GM19455 (cell line): ENCODE measurements at regions not wholly inside any gene's neighbourhood (a gene's known extent, or its start where the extent isn't known, plus 50 kb on each side); places are given as distances from the start of the nearest gene placed in this dataset.
"Not testable (repeated sequence)": the region's sequence is repeated elsewhere in the genome, so short reads cannot be mapped to it uniquely, and the experiment has no call there.

Experiments used
- ATAC-seq: cut with Tn5 transposase; IDR thresholded peaks from one replicate; pipeline ENCODE4 v1.9.1; 2021; ENCODE audit not compliant: unreplicated experiment

DNA sequence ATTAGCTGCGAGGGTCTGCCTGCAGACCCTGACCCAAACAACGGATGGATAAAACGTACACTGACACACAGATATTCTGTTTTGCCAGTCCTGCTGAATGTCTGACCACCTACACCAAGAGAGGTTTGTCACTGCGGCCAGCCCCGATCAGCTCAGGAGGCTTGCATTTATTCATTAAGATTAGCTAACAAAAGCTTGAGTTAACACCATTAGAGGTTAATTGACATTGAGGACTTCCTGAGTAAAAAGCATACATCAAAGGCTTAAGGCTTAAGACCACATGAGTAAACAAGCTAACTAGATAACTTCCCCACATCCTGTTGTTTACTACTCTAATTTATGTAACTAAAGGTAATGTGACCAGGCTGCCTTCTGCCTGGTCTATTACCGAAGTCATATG, 198.1 kb upstream of the TRPC7 start:
- no peak for ATAC-seq

DNA sequence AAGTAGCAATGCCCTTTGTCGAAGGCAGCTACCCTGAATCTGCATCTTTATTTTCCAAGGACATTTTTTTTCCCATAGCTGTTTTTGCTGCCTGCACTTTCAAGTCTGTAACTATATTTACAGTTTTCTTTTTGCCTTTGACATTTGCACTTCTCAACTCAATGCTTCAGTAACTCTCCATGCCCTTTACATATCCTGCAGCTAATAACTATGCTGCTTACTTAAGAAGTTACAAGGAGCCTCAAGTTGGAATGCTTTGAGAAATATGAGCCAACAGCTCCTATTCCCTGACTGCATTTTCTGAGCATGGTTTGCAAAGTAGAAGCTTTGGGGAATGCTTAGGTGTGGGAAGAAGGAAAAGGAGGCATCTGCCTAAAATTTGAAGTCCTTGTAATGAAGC, 194.8 kb upstream of the TRPC7 start:
- ATAC-seq = no peak

DNA sequence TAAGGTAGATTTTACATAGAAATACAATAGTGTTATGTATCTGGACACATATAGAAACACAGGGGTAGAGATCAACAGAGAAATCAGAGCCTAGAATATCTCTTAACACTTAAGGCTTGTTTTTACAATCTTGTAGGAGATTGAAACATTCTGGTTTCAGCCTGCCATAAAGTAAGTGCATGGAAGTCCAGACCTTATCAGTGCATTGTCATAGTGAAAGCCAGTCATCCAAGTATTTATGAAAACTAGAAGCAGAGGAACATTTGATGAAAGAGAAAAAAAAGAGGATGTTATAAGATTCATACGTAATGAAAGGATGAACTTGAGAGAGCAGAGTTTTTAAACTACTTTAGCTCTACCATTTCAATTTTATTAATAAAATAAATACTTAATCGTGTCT, 194.3 kb upstream of the TRPC7 start:
- ATAC-seq = no peak

DNA sequence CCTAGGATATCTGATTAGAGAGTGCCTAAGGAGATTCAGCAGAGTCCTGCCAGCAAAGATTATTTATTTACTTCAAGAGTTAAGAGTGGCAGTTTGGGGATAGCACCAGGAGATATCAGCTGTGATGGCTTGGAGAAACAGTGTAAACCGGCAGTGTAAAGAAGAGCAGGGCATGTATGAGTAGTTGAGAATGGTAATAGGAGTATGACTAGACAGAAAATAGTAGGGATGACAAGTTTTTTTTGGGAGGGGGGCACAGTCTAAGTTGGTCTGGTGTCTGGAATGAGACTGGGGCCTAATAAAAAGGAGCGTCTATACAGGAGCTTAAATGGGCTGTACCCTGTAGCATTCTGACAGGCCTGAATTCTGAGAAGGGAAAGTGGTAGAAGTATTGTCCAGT, 181.8 kb upstream of the TRPC7 start:
- ATAC-seq = not testable (repeated sequence)

DNA sequence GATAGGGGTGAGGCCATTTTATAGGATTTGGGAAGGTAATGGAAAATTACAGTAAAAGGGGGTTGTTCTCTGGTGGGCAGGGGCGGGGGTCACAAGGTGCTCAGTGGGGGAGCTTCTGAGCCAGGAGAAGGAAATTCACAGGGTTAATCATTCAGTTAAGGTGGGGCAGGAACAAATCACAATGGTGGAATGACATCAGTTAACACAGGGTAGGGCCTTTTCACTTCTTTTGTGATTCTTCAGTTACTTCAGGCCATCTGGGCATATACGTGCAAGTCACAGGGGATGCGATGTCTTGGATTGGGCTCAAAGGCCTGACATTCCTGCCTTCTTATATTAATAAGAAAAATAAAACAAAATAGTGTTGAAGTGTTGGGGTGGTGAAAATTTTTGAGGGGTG, 181.1 kb upstream of the TRPC7 start:
- not testable (repeated sequence) for ATAC-seq

DNA sequence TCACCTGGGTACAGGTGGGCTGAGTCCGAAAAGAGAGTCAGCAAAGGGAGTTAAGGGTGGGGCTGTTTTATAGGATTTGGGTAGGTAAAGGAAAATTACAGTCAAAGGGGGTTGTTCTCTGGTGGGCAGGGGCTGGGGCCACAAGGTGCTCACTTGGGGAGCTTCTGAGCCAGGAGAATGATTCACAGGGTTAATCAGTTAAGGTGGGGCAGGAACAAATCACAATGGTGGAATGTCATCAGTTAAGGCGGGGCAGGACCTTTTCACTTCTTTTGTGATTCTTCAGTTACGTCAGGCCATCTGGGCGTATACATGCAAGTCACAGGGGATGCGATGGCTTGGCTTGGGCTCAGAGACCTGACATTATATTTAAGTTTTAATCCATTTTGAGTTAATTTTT, 179.7 kb upstream of the TRPC7 start:
- not testable (repeated sequence) for ATAC-seq

DNA sequence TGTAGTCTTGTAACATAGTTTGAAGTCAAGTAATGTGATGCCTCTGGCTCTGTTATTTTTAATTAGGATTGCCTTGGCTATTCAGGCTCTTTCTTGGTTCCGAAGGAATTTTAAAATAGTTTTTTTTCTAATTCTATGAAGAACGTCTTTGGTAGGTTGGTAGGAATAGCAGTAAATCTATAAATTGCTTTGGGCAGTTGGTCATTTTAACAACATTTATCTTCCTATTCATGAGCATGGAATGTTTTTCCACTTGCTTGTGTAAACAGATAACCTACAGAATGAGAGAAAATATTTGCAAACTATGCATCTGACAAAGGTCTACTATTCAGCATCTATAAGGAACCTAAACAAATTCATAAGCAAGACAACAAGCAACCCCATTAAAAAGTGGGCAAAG, 173.2 kb upstream of the TRPC7 start:
- no peak for ATAC-seq

DNA sequence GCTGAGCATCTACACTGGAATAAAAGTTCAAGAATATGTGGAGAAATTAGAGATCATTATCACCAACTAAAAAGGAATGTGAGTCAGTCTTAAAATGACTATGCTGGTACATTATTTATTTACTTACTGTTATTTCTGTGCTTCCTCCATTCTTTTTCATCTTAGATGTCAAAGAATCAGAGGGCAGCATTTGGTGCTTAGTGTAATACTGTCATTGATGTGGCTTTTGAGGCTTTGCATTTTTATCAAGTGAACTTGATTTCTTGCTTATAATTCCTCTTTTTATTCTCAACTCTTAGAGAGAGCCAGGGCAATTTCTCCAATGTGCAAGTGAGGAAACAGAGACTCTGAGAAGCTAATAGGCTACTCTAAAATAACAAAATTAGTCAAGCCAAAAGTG, 163.7 kb upstream of the TRPC7 start:
- ATAC-seq = no peak

DNA sequence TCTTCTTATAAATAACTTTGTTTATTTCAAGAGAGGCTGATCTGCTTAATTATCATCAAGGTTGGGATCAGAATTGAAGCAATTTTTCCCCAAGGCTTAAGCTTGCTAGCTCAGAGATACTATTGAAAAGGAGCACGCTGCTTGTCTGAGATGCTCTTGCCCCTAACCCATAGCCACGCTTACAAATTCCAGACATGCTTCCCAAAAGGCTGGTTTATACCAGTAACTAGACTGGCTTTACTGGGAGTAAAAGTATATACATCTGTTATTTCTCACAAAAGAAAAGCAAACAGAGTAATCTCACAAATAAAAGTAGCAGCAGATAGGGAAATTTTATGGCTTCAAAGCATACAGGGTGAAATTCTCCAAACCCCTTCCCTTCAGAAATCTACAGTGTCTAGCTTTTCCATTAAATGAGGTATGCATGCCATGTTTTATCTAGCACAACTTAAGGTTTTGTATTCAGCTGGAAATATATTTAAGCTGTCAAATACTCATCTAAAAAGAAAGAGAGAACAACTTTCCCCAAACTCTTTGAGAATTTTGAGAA, 163.2 kb upstream of the TRPC7 start:
- no peak for ATAC-seq

DNA sequence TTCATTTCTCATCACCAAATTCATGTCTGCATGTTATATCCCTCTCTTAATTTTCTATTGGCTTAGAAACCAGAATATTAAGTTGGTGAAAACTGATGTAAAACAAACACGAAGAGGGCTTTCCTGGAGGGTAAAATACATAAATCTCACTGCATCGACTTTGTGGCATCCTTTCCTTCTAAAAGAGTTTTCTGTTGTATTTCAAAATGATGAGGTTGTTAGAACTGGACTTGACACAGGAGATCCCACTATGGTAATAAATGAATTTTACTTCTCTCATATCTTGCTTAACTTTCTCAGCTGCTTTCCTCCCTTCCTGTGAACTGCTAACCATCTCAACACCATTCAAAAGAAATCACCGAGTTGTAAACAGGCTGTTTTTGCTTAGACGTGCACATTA, 162.0 kb upstream of the TRPC7 start:
- ATAC-seq = no peak

DNA sequence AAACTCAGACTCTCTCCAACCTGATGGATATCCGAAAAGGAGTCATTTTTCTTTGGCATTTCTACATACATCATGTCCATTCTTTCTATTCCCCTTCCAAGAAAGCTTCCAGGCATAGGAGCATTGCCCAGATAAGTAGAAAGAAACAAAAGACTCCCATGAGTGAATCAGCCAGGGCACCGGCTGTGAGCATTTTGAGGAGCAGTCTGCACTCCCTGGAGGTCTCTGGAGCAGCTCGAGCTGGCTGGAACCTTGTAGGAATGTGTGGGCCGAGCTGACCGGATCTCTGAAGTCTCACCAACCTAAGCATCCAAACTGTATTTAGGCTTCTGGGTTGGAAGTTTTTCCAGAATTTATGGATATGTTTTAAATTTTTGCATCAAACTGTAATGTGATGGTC, 161.4 kb upstream of the TRPC7 start:
- no peak for ATAC-seq

DNA sequence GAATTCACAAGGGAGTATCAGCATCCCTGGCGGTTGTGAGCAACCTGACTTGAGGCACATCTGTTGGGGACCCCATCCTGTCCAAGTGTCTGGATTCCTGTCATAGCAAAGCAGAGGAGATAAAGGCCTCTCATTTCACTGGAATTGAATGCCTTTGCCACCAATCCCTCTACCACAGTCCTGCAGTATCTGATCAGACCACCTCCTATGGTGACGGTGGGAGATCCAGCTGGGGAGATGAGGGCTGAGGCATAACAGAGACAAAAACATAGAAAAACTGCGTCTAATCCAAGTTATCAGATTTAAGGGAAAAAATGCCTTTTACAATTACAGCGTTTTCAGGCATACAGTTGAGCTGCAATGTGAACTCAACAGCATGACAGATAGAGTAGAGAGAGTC, 160.7 kb upstream of the TRPC7 start:
- no peak for ATAC-seq

DNA sequence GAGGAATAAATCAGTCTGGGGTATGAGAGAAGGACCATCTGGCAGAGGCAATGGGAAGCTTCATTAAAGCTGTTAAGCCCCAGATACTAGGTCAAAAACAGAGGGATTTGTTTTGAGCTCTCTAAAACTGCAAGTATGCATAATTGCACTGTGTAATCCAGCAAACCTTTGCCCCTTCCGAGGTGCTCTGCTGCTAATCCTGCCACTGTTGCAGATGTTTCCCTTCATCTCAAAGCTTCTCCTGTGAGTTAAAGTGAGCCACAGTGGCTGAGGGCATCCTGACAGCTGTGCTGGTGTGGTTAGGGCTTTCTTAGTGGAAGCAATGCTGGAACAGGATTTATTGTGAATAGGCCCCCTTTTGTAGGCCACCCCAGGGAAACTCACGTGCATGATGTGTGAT, 160.3 kb upstream of the TRPC7 start:
- ATAC-seq = no peak

DNA sequence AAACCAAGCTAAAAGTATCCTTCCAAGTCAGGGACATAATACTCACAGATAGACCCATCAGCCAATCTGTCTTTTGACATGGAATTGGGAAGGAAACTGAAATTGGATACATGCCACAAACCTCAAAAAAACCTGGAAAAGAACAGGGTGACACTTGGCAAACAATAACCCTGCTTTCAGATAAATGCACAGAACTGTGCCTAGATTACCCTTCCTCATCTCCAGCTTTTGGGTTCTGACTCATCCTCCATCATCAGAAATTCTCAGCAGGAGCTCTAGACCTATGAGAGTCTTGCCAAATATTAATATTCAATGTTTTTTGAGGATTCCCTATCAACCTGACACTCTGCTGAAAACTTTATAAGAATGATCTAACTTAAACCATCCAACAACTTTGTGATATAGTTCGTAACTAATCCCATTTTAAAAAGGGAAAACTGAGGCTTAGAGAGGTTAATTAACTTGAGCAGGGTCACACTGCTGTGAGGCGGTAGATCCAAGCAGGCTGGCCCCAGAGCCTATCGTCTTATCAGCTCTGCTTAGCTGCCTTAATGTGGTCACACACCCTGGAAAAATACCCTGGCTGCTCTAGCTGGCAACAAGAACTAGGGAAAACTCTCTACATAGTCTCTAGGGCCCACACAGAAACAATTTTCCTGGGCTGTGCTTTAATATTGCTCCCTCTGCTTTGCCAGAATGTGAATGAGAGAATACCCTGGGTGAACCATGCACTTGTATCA, 157.0 kb upstream of the TRPC7 start:
- no peak for ATAC-seq

DNA sequence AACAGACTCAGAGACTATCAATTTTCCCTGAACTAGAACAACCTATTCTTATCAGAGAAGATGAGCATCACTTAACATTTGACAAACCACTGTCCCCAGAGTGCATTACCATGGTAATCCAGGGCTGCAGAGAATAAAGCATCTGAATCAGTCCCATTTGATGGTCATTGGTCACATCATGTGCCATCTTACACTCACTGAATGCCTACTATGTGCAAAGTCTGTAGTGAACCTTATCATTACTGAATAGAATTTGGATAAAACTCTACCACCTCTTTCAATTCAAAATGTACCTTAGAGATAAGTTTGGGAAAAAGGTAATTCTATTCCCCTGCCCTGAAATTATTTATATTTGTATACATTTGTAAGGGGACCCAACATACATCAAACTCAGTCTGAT, 156.4 kb upstream of the TRPC7 start:
- no peak for ATAC-seq

DNA sequence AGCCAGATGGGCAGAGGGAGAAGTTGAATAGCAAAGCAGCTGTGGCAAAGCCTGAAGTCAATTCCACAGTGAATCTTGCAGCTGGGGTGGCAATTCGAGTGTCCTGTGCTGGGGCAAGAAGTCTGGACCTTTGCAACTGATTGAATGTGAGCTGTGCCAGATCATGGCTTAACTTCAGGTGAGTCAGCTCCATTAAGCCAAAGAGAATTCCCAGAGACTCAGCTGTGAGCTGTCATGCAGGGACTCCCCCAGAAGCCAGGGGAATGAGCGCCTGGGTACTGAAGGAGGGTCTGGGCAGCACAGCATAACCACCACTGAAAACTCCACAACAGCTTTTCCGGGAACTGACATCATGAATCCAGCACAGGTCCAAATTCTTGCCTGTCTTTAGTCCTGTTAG, 153.5 kb upstream of the TRPC7 start:
- no peak for ATAC-seq

DNA sequence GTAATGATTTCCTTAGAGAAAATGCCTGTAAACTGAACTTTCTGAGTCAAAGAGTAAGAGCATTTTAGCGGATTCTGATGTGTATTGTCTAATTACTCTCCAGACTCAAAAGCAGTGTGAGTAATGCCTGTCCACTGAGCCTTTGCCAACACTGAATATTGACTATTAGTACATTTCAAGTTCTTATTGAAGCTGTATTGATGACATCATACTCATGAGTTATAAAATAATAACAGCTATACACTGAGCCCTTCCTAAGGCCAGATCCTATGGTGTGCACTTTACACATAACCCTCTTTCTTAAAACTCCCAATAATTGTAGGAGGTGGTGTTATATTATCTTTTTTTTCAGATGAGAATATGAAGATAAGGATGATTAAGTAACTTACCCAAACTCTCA, 152.8 kb upstream of the TRPC7 start:
- ATAC-seq = no peak

DNA sequence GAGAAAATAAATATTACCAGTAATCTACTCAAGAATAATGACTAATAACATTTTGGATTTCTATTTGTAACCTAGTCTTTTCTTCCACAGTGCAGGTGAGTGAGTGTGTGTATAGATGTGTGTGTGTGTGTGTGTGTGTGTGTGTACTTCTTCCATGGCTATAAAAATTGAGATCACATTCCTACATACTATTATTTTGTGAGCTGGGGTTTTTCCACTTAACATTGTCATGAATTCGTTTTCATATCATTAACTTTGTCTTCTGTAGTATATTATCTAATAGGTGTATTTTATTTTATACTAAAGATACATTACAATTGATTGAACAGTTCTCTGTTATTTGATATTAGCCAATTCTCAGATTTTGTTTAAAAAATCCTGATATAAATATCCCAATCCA, 152.4 kb upstream of the TRPC7 start:
- ATAC-seq = no peak

DNA sequence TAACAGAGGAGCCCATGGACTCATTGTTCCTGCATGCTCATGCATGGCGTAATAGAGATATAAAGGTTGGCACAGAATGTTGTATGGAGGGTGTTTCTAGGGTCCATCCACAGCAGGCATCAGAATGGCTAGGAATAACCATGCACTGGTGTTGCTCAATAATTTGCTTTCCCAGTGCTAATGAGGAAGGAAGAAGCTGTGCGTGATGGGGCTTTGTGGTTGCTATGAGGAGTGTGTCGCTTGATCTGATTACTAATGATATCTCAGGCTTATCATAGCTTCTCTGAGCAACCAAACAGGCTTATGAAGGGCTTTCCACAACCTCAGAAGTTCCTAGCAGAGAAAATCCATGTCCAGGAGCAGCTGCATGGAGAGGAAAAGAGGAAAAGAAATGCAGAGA, 151.3 kb upstream of the TRPC7 start:
- no peak for ATAC-seq

DNA sequence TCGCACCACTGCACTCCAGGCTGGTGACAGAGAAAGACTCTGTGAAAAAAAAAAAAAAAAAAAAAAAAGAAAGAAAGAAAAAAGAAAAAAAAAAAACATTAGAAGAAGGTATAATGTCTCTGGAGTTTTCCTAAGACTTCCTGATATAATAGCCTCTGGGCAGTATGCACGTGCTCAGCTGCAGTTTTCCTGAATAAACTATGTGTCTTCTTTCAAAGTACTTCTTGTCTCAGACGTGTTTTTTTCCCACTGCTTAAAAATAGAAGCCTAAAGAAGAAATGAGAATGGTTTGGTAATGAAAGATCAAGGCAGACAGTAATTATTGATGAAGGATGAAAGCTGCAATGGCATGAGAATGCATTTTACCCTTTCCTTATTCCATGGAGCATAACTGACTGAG, 148.1 kb upstream of the TRPC7 start:
- ATAC-seq = no peak

DNA sequence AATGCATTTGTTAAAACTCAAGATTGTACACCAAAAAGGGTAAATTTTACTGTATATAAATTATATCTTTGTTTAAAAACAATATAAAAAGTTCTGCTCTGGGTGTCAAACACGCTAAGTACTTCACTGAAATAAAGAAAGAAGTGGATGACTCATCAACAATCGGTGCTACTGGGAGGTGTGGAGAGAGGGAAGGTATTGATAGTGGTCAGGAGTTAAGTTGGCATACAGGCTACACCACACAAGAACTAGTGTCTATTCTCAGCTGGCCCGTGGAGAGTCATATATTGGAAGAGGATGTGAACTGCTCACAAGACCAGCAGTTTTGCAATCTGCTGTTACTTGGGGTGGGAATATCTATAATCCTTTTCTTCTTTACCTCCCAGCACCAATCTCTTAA, 145.7 kb upstream of the TRPC7 start:
- ATAC-seq = no peak

DNA sequence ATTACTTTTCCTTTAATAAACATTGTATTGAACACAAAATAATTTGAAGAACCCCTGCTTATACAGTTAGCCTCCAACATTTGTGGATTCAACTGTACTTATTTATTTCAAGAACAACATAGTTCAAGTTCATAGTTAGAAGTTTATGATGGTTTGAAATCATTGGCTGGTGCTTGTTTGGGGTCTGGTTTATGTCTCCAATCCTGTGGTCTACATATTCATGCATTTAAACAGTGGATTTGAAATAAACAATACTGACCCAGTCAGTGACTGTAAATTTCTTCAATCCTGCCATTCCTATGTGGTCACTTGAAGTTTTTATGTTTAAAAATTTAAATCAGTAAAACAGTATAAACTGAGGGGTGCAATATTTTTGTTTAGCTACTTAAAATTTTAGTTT, 145.1 kb upstream of the TRPC7 start:
- no peak for ATAC-seq

DNA sequence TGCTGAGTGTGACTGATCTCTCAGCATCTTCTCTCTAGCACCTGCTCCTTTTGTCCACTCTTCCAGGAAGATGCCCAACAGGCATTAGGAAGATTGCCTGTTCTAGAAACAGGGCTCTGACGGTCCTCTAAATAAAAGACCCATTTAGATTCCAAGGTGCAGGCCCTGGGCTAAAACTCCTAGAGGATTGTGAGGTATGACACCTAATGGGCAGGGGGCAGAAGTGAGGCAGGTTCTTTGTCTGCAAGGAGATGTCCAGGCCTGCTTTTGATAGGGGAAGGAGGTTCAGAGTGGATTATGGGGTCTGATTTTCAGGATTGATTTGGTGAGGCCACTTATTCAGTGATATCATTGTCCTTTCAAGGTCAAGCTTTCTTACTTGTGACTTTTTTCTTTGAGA, 140.8 kb upstream of the TRPC7 start:
- no peak for ATAC-seq
